HS-5 (cell line): ENCODE measurements at regions not wholly inside any gene's neighbourhood (a gene's known extent, or its start where the extent isn't known, plus 50 kb on each side); places are given as distances from the start of the nearest gene placed in this dataset.
"Not testable (repeated sequence)": the region's sequence is repeated elsewhere in the genome, so short reads cannot be mapped to it uniquely, and the experiment has no call there.

Source experiments
- DNase-seq: peaks from one replicate; pipeline ENCODE4 v3.0.0-alpha.2; 2012; ENCODE audit warnings: low read depth

DNA sequence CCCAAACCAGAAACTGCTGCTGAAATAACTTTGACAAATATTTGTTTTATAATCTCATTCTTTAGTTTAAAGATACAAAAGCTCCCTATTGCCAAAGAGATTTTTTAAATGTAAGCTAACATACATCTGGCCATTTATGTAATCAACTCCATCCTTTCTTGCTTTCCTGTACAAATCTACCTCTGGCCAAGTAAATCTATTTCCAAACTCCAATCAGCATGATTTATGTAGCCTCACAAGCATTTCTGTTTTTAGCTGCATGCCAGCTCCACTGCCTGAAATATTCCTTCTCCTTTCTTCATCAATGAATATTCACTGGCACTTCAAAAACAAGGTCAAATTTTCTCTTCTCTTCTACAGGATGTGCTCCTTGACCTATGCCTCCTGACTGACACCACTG is 80.0 kb downstream of the SHOX2 start:
- no peak for DNase-seq

DNA sequence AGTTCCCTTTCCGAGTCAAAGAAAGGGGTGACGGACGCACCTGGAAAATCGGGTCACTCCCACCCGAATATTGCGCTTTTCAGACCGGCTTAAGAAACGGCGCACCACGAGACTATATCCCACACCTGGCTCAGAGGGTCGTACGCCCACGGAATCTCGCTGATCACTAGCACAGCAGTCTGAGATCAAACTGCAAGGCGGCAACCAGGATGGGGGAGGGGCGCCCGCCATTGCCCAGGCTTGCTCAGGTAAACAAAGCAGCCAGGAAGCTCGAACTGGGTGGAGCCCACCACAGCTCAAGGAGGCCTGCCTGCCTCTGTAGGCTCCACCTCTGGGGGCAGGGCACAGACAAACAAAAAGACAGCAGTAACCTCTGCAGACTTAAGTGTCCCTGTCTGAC is 86.3 kb downstream of the SHOX2 start:
- not testable (repeated sequence) for DNase-seq

GRCh38 chr3:158018462-158018861 is 87.8 kb downstream of the SHOX2 start:
- DNase-seq = no peak

DNA sequence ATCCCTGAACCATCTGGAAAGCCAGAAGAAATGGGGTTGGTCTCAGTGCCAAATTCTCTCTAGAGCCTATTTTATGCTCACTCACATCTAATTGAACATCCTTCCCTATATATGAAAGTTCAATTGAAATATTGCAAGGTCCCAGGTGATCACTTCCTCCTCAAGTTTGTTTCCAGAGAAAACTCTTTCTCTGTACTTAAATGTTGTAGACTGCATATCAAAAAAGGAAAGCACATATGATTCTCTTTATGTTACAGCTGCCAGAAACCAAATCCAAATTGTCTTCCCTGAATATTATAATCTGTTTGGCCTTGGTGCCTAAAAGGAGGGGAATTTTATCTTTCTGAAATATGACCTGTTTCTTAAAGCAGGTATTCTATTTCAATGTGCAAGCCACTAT is 93.3 kb downstream of the SHOX2 start:
- DNase-seq = no peak

- no peak for DNase-seq
Measured at GRCh38 chr3:158005391-158006100, 100.7 kb downstream of the SHOX2 start.

DNA sequence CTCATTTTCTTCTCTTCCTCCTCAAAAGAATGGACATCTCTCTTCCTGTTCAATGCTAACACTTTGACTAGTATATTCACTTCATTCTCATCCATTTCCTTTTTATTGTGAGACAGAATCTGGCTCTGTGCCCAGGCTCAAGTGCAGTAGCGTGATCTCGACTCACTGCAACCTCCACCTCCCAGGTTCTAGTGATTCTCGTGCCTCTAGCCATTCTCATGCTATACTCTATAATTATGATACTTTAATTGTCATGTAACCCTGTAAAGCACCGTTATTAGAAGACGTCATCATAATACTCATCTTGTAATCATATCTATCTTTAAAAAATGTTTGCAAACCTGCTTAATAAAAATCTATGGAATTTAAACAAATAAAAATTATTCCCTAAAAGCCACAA is 107.0 kb downstream of the SHOX2 start:
- no peak for DNase-seq

DNA sequence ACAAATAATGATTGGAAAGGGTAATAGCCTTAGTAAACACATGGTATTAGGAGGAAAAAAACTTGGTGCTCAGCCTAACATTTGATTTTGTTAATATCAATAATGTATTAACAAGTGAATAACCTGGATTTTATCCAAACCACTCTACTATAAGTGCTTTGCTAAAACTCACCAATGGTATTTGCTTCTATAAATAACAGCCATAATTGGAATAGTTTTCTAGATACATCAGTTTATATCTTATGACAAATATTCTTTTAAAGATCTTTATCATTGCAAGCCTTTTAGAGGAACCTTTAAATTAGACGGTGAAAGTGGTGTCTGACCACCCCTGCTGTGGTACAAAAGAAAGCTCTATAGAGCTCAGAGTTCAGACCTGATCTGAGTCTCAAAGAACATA is 123.9 kb downstream of the SHOX2 start:
- no peak for DNase-seq

DNA sequence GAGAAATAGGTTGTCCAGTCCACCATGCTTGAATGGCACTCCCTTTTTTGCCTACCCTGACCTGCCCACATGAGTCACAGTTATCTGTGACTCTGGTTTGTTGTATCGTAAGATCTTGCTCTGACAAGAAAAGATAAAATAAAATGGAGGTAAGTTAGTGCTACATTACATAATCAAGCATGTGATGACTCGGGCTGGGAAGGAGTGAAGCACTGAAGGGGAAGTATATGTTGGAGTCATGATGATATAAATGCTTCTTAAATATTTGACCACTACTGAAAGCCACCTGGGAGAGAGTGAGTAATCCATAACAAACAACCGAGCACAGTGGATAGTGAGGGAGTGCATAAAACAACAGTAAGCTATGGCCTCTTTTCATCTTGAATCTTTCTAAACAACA is 124.4 kb downstream of the SHOX2 start:
- peak; percentile 24 for DNase-seq

DNA sequence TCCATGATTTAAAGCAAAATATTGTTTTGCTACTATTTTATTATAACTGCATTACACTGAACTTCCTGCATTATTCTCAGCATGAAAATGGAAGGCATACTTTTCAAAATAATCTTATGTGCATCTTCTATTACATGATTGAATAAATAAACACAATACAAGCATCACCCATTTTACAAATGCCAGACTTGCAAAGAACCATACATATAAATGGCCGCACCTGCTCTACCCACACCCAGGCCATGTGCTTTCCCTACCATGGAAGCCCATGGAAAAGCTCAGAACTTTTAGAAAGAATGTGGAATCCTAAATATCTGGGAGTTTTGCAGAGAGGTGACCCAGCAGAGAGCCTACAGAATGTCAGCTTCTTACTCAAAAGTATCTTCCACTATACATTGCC is 127.2 kb downstream of the SHOX2 start:
- no peak for DNase-seq

- DNase-seq = no peak
Measured at GRCh38 chr3:157961665-157962064, 144.6 kb downstream of the SHOX2 start.

DNA sequence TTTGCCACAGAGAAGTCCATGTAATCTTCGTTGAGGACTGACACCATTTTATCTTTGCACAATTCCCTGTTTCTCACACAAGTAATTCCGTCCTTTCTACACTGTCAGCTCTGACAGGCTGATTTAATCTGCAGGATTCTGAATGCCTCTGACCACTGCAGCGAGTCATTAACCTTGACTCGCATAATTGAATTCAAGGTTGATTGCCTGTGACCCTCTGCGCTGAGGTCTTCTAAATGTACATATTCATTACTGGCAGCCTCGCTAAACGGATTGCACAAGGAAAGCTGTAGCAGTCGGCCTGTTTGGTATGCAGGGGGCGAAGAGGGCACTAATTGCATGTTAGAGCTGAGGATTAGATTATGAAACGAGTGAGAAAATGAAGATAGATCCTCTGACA is 147.8 kb downstream of the SHOX2 start:
- DNase-seq = no peak

- DNase-seq = no peak
Measured at GRCh38 chr3:157956850-157957249, 149.4 kb downstream of the SHOX2 start.

GRCh38 chr3:157956176-157956575 is 150.0 kb downstream of the SHOX2 start:
- DNase-seq = no peak

- no peak for DNase-seq
Measured at GRCh38 chr3:157953565-157953964, 152.7 kb downstream of the SHOX2 start.

- DNase-seq = no peak
Measured at GRCh38 chr3:157948605-157949383, 157.4 kb downstream of the SHOX2 start.

DNA sequence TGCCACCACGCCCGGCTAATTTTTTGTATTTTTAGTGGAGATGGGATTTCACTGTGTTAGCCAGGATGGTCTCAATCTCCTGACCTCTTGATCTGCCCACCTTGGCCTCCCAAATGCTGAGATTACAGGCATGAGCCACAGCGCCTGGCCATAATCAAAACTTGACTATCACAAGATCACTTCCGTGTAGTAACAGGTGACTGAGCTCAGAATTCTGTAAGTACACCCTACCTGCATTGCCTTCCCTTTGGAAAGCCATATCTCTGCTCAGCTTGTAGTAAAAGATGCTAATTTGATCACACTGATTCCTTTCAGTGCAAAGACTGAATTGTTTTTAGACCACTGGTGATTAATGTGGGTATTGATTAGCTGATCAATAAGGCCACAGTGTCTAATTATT is 167.1 kb downstream of the SHOX2 start:
- DNase-seq = no peak

DNA sequence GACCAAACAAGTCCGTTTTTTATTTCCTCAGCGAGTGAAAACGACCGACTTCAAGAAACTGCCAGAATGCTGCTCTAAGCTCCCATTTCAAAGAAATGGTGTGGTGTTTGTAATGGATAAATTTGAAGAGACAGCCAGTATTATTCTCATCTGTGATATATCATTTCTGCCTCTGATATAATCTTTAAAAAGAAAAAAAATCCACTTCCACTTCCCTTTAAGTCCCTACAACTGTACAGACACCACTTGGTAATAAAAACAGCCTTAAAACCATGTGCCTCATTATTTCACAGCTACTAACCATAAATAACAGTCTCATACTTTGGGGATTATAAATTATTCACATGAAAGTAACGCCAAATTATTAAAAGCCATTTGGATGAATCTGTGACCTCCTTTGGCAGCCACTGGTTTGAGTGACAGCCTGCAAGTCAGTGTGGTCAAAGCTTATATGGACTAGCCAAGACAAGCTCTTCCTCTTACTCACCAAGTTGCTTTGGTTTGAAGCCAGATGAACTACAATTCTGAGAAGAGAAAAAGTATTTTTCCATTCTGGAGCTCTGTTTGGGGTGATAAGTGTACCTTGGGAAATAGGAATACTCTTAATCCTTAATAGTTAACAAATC is 168.0 kb downstream of the SHOX2 start:
- no peak for DNase-seq

GRCh38 chr3:157931517-157931916 is 174.7 kb downstream of the SHOX2 start:
- no peak for DNase-seq

GRCh38 chr3:157930000-157930780 is 176.0 kb downstream of the SHOX2 start:
- DNase-seq = no peak

DNA sequence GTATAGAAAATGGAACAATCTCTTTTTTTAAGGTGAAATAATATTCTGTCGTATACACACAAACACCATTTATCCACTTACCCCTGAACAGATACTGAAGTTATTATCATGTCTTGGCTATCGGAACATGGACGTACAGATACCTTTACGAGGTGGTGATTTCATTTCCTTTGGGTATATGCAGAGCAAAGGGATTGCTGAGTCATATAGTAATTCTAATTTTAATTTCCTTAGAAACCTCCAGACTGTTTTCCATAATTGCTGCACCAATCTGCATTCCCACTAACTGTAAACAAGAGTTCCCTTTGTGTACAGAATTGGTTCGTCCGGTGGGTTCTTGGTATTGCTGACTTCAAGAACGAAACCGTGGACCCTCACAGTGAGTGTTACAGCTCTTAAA is 179.4 kb downstream of the SHOX2 start:
- DNase-seq = no peak

- DNase-seq = no peak
Measured at GRCh38 chr3:157922614-157923013, 183.6 kb downstream of the SHOX2 start.

- no peak for DNase-seq
Measured at GRCh38 chr3:157921811-157922210, 184.4 kb downstream of the SHOX2 start.
